ENCODE measurements at regions not wholly inside any gene's neighbourhood (a gene's known extent, or its start where the extent isn't known, plus 50 kb on each side); places are given as distances from the start of the nearest gene placed in this dataset.
"Not testable (repeated sequence)": the region's sequence is repeated elsewhere in the genome, so short reads cannot be mapped to it uniquely, and the experiment has no call there.

GRCh38 chr12:66823857-66824570 lies 145.1 kb upstream of the GRIP1 start:
- H3K27ac ChIP-seq (ENCODE audit: insufficient read length, low read depth, low read length) = no peak overlapping the region
- no peaks in the 10 kb centered on the region; a peak in 1 of 7 replicates for H3K36me3 Mint-ChIP-seq (ENCODE audit: insufficient read depth in 1 of 3, low read depth in 3 of 3)

DNA sequence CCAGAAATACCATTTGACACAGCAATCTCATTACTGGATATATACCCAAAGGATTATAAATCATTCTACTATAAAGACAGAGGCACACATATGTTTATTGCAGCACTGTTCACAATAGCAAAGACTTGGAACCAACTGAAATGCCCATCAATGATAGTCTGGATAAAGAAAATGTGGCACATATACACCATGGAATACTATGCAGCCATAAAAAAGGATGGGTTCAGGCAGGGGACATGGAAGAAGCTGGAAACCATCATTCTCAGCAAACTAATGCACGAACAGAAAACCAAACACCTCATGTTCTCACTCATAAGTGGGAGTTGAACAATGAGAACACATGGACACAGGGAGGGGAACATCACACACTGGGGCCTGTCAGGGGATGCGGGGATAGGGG lies 147.0 kb upstream of the GRIP1 start:
- H3K79me1 ChIP-seq (ENCODE audit: insufficient read depth, low read depth, low read length, poor library complexity, severe bottlenecking); H3K18ac ChIP-seq (ENCODE audit: insufficient read length, low read depth, low read length); H3K27me3 ChIP-seq (ENCODE audit: insufficient read depth, low read length); H3K23me2 ChIP-seq (ENCODE audit: insufficient read length, low read depth, low read length, poor library complexity, severe bottlenecking); H3K4me1 Mint-ChIP-seq; H3K9me3 ChIP-seq (ENCODE audit: control insufficient read depth, low read depth, low read length); H2BK5ac ChIP-seq (ENCODE audit: insufficient read length, low read length); H3K4ac ChIP-seq (ENCODE audit: low read depth, low read length); H4K91ac ChIP-seq (ENCODE audit: insufficient read length, low read depth, low read length); DNase-seq; H3K79me2 ChIP-seq (ENCODE audit: insufficient read depth, low read length); H2AFZ ChIP-seq (ENCODE audit: low read length); H3K14ac ChIP-seq (ENCODE audit: insufficient read depth, low read length); H2AK5ac ChIP-seq (ENCODE audit: insufficient read length, low read length); H4K8ac ChIP-seq (replicated peaks; ENCODE audit: insufficient read length, low read depth, low read length); H3K27ac ChIP-seq (ENCODE audit: insufficient read length, low read depth, low read length); H2BK15ac ChIP-seq (ENCODE audit: low read depth, low read length); H4K20me1 ChIP-seq (ENCODE audit: control insufficient read depth, insufficient read depth, insufficient read length); H4K5ac ChIP-seq (ENCODE audit: insufficient read length, low read depth, low read length); H3K27me3 Mint-ChIP-seq (ENCODE audit: low read depth); H3T11ph ChIP-seq (ENCODE audit: low read length); H3K56ac ChIP-seq (ENCODE audit: insufficient read length, low read depth, low read length); H3K4me3 Mint-ChIP-seq; H3K9me3 Mint-ChIP-seq; H2BK20ac ChIP-seq (ENCODE audit: low read depth, low read length, poor library complexity, severe bottlenecking); H3K36me3 Mint-ChIP-seq (ENCODE audit: insufficient read depth in 1 of 3, low read depth in 3 of 3); H3K23ac ChIP-seq (ENCODE audit: insufficient read length, low read depth, low read length); H3K27ac Mint-ChIP-seq; H3K4me1 ChIP-seq (ENCODE audit: insufficient read depth, low read length); H3K4me2 ChIP-seq (ENCODE audit: insufficient read depth, insufficient read length, low read length); H3K9ac ChIP-seq (ENCODE audit: extremely low read depth, insufficient read length, low read length); H2BK120ac ChIP-seq (ENCODE audit: low read depth, low read length, poor library complexity, severe bottlenecking); H2BK12ac ChIP-seq (ENCODE audit: insufficient read length, low read depth, low read length): not testable (repeated sequence)
- WGBS (ENCODE audit: extremely low coverage, insufficient read length, low lambda C conversion rate) = no CpG with 5 or more reads among the region's 2 CpGs

More at GRCh38 chr12:66823857-66824570, 145.1 kb upstream of the GRIP1 start:
- no peak overlapping the region for H2BK120ac ChIP-seq (ENCODE audit: low read depth, low read length, poor library complexity, severe bottlenecking)
- no peaks in the 10 kb centered on the region for H3K27me3 Mint-ChIP-seq (ENCODE audit: low read depth)
- H3K79me1 ChIP-seq (ENCODE audit: insufficient read depth, low read depth, low read length, poor library complexity, severe bottlenecking) = no peaks in the 10 kb centered on the region
- H2AFZ ChIP-seq (ENCODE audit: low read length) = no peak overlapping the region
- H4K5ac ChIP-seq (ENCODE audit: insufficient read length, low read depth, low read length) = no peak overlapping the region
- H3K18ac ChIP-seq (ENCODE audit: insufficient read length, low read depth, low read length) = no peak overlapping the region
- no peak overlapping the region for H3K4ac ChIP-seq (ENCODE audit: low read depth, low read length)
- H3K27ac Mint-ChIP-seq = peak overlapping the region in 2 of 3 experiments; percentile 21 to 27; a peak in 3 of 7 replicates
- no peak overlapping the region for H2BK15ac ChIP-seq (ENCODE audit: low read depth, low read length)
- no peak overlapping the region for H2BK5ac ChIP-seq (ENCODE audit: insufficient read length, low read length)
- H2AK5ac ChIP-seq (ENCODE audit: insufficient read length, low read length) = no peak overlapping the region
- H3T11ph ChIP-seq (ENCODE audit: low read length) = no peak overlapping the region
- H3K4me3 Mint-ChIP-seq = no peak overlapping the region
- TF ChIP-seq, protein P1, sequence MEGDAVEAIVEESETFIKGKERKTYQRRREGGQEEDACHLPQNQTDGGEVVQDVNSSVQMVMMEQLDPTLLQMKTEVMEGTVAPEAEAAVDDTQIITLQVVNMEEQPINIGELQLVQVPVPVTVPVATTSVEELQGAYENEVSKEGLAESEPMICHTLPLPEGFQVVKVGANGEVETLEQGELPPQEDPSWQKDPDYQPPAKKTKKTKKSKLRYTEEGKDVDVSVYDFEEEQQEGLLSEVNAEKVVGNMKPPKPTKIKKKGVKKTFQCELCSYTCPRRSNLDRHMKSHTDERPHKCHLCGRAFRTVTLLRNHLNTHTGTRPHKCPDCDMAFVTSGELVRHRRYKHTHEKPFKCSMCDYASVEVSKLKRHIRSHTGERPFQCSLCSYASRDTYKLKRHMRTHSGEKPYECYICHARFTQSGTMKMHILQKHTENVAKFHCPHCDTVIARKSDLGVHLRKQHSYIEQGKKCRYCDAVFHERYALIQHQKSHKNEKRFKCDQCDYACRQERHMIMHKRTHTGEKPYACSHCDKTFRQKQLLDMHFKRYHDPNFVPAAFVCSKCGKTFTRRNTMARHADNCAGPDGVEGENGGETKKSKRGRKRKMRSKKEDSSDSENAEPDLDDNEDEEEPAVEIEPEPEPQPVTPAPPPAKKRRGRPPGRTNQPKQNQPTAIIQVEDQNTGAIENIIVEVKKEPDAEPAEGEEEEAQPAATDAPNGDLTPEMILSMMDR (conservative IDR thresholded peaks at IDR 0.05) = no peak
- no peaks in the 10 kb centered on the region for H3K4me1 Mint-ChIP-seq
- no peaks in the 10 kb centered on the region for H3K9me3 ChIP-seq (ENCODE audit: control insufficient read depth, low read depth, low read length)
- no peaks in the 10 kb centered on the region for H3K79me2 ChIP-seq (ENCODE audit: insufficient read depth, low read length)
- H3K4me2 ChIP-seq (ENCODE audit: insufficient read depth, insufficient read length, low read length) = no peak overlapping the region
- no CpG with 5 or more reads among the region's 5 CpGs for WGBS (ENCODE audit: extremely low coverage, insufficient read length, low lambda C conversion rate)
- H3K14ac ChIP-seq (ENCODE audit: insufficient read depth, low read length) = no peak overlapping the region
- no peaks in the 10 kb centered on the region for H3K27me3 ChIP-seq (ENCODE audit: insufficient read depth, low read length)
- no peak overlapping the region for H3K23ac ChIP-seq (ENCODE audit: insufficient read length, low read depth, low read length)
- no peaks in the 10 kb centered on the region for H4K20me1 ChIP-seq (ENCODE audit: control insufficient read depth, insufficient read depth, insufficient read length)
- no peak overlapping the region for H4K8ac ChIP-seq (replicated peaks; ENCODE audit: insufficient read length, low read depth, low read length)
- H2BK12ac ChIP-seq (ENCODE audit: insufficient read length, low read depth, low read length) = no peak overlapping the region
- H2BK20ac ChIP-seq (ENCODE audit: low read depth, low read length, poor library complexity, severe bottlenecking) = no peak overlapping the region
- H4K91ac ChIP-seq (ENCODE audit: insufficient read length, low read depth, low read length) = no peak overlapping the region
- H3K9me3 Mint-ChIP-seq = peaks cover 3 to 4% of the 10 kb centered on the region in 2 experiments; a peak in 2 of 5 replicates
- no peaks in the 10 kb centered on the region for H3K4me1 ChIP-seq (ENCODE audit: insufficient read depth, low read length)
- no peaks in the 10 kb centered on the region for H3K23me2 ChIP-seq (ENCODE audit: insufficient read length, low read depth, low read length, poor library complexity, severe bottlenecking)
- no peak overlapping the region for H3K9ac ChIP-seq (ENCODE audit: extremely low read depth, insufficient read length, low read length)
- no peak overlapping the region for H3K56ac ChIP-seq (ENCODE audit: insufficient read length, low read depth, low read length)
- no peak for DNase-seq
